Nephron progenitor cell (in vitro differentiated cells): ENCODE measurements at regions not wholly inside any gene's neighbourhood (a gene's known extent, or its start where the extent isn't known, plus 50 kb on each side); places are given as distances from the start of the nearest gene placed in this dataset.

Source experiments
- DNase-seq: peaks from one replicate; pipeline ENCODE4 v3.0.0; 2021
- H3K27ac Mint-ChIP-seq: 2 replicates; pipeline ENCODE4 v1.8.0; 2021; ENCODE audit warnings: mild to moderate bottlenecking, moderate library complexity, mixed read lengths
- H3K27me3 Mint-ChIP-seq: 2 replicates; pipeline ENCODE4 v1.8.0; 2021; ENCODE audit warnings: mild to moderate bottlenecking, low read depth, mixed read lengths; ENCODE audit not compliant: poor library complexity
- H3K36me3 Mint-ChIP-seq: 2 replicates; pipeline ENCODE4 v1.8.0; 2021; ENCODE audit warnings: low read depth, mixed read lengths
- H3K4me1 Mint-ChIP-seq: 2 replicates; pipeline ENCODE4 v1.8.0; 2021; ENCODE audit warnings: mixed read lengths
- H3K4me3 Mint-ChIP-seq: 2 replicates; pipeline ENCODE4 v1.8.0; 2021; ENCODE audit warnings: mild to moderate bottlenecking, moderate library complexity, mixed read lengths
- H3K9me3 Mint-ChIP-seq: 2 replicates; pipeline ENCODE4 v1.8.0; 2021; ENCODE audit warnings: mild to moderate bottlenecking, moderate library complexity, mixed read lengths
- TF ChIP-seq, protein P1 (sequence below): fragments of 200-600 bp; sonication (generic); IDR thresholded peaks from 2 replicates; pipeline ENCODE4 v1.5.0; 2021; ENCODE audit warnings: antibody characterized with exemption

DNA sequence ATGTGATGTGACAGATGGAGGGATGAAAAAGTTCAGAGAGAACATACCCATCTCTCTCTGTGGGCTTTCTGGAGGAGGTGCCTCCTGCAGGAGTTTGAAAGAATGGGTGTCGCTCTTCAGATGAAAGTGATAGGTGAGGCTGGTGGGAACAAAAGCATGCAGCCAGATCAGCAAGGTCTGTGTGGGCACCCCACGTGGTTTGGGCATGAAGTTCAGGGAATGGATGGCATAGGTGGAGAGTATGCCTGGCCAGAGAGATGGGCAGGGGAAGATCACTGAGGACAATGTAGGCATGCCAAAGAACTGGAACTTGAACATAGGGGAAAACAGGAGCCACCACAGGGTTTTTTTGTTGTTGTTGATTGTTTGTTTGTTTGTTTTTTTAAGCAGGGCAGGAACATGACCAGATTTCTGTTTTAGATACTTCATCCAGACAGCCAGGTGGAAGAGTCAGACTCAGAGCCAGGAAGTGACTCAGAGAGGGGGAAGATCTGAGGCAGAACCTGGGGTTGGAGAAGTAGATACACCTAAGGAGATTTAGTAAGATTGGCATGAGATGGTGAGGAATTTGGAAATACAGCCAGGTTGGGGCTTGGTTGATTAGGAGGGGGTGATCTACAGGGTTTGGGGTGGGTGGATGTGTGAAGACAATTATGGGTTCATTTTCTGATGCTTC lies 64.8 kb upstream of the CLSTN2 start:
- H3K9me3 Mint-ChIP-seq, result peaks cover 3% of the 10 kb centered on the region
- no peak overlapping the region for H3K27ac Mint-ChIP-seq
- TF ChIP-seq, protein P1, sequence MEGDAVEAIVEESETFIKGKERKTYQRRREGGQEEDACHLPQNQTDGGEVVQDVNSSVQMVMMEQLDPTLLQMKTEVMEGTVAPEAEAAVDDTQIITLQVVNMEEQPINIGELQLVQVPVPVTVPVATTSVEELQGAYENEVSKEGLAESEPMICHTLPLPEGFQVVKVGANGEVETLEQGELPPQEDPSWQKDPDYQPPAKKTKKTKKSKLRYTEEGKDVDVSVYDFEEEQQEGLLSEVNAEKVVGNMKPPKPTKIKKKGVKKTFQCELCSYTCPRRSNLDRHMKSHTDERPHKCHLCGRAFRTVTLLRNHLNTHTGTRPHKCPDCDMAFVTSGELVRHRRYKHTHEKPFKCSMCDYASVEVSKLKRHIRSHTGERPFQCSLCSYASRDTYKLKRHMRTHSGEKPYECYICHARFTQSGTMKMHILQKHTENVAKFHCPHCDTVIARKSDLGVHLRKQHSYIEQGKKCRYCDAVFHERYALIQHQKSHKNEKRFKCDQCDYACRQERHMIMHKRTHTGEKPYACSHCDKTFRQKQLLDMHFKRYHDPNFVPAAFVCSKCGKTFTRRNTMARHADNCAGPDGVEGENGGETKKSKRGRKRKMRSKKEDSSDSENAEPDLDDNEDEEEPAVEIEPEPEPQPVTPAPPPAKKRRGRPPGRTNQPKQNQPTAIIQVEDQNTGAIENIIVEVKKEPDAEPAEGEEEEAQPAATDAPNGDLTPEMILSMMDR, result no peak
- no peaks in the 10 kb centered on the region for H3K36me3 Mint-ChIP-seq
- no peak overlapping the region for H3K4me3 Mint-ChIP-seq
- DNase-seq, result no peak
- H3K4me1 Mint-ChIP-seq, result no peaks in the 10 kb centered on the region
- H3K27me3 Mint-ChIP-seq, result peaks cover 17% of the 10 kb centered on the region

DNA sequence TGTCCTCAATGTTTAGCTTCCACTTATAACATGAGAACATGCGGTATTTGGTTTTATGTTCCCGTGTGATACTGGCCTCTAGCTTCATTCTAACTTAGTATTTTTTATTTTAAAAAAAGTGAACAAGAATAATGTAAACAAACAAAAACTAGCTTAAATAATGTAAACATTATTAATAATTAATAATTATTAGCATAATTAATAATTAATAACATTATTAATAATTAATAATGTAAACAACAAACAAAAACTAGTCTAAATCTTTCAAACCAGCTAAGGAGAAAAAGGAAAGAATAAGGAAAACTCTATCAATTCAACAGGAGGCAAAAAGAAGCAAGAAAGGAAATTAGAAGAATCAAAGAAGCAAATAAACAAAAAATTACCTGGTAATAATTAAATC lies 66.2 kb upstream of the CLSTN2 start:
- no peaks in the 10 kb centered on the region for H3K4me1 Mint-ChIP-seq
- no peak overlapping the region for H3K4me3 Mint-ChIP-seq
- H3K9me3 Mint-ChIP-seq, result peaks cover 3% of the 10 kb centered on the region
- DNase-seq, result no peak
- no peak overlapping the region for H3K27ac Mint-ChIP-seq
- no peaks in the 10 kb centered on the region for H3K36me3 Mint-ChIP-seq
- TF ChIP-seq, protein P1, result no peak
- H3K27me3 Mint-ChIP-seq, result peaks cover 14% of the 10 kb centered on the region

DNA sequence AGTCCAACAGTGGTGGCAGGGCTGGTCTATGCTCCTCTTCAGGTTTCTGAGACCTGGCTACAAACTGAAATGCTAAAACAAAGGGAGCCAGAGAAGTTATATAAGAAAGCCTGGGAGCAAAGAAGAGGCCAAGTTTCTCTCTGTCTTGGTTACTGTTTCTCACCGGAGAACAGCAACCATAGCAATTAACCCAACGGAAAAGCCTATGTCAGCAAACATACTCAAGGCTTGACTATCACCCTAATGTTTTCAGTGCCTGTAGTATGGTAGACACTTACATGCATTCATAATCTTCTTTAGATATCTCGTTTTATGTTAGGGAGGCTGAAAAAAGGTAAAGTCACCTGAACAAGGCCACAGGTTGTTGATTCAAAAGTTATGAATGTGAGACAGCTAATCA lies 86.3 kb upstream of the CLSTN2 start:
- H3K27ac Mint-ChIP-seq, result no peak overlapping the region
- no peak for DNase-seq
- peaks cover 44% of the 10 kb centered on the region for H3K9me3 Mint-ChIP-seq
- H3K4me1 Mint-ChIP-seq, result peaks cover 4% of the 10 kb centered on the region
- H3K36me3 Mint-ChIP-seq, result no peaks in the 10 kb centered on the region
- TF ChIP-seq, protein P1, result no peak
- peaks cover 24% of the 10 kb centered on the region for H3K27me3 Mint-ChIP-seq
- no peak overlapping the region for H3K4me3 Mint-ChIP-seq

DNA sequence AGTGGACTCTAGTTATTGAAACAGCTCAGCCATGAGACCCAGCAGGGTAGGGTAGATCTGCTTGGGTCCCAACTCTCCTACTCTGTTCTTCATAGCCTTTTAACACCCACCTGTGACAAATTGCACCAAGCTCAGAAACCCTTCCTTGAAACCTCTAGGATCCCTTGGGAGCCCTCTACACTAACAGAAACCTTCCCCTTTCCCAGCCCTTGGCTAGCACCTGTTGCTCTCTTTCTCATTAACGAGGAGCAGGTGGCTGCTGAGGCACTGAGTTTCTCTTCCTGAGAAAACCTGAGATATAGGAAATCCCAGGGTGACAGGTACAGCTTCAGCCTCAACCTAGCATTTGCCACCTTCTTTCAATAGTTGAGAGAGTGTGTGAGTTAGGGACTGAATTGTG lies 88.3 kb upstream of the CLSTN2 start:
- Mint-ChIP-seq H3K27me3 (peaks cover 21% of the 10 kb centered on the region), H3K27ac (no peak overlapping the region), H3K9me3 (peaks cover 32% of the 10 kb centered on the region), H3K4me3 (no peak overlapping the region), H3K4me1 (peaks cover 4% of the 10 kb centered on the region), H3K36me3 (no peaks in the 10 kb centered on the region)
- TF ChIP-seq, protein P1, result no peak
- no peak for DNase-seq

DNA sequence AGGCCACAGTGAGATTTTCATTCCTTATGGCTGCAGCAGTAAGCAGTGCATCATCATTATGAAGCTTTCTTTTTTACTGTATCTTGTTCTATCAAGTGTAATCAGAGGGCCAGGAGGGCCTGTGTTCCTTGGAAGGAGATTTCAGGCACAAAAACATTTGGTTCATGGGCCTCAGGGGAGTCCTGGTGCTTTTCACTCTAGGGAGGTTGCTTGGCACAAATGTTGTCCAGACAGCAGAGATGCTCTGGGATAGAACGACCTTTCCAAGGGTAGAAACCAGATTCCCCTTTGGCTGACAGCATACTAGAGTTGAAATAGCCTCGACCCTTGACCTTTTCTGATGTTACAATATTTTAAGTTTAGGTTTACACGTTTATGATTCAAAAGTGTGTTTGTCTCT lies 95.3 kb upstream of the CLSTN2 start:
- H3K27ac Mint-ChIP-seq, result no peak overlapping the region
- H3K9me3 Mint-ChIP-seq, result peaks cover 7% of the 10 kb centered on the region
- no peaks in the 10 kb centered on the region for H3K4me1 Mint-ChIP-seq
- TF ChIP-seq, protein P1, result no peak
- no peak overlapping the region for H3K4me3 Mint-ChIP-seq
- no peaks in the 10 kb centered on the region for H3K36me3 Mint-ChIP-seq
- peaks cover 6% of the 10 kb centered on the region for H3K27me3 Mint-ChIP-seq
- no peak for DNase-seq

DNA sequence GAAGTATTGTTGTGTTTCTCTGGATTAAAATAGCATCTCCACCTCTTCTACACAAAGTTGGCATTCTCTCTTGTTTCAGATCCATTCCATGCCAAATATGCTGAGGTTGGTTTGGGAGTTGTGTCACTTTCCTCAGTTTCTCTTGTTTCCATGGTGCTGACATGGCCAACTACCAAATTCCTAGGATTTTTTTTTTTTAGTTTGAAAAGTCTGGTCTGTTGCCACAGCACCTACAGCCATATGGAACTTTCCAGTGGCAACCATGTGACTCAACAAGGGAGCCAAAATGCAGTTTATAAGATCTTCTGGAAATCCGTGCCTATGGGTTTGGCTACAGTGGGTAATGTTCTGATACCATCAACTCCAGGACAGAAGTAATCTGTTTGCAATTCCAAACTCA lies 96.0 kb upstream of the CLSTN2 start:
- Mint-ChIP-seq H3K36me3 (no peaks in the 10 kb centered on the region), H3K4me1 (no peaks in the 10 kb centered on the region)

More for the DNA sequence above, 96.0 kb upstream of the CLSTN2 start:
- H3K9me3 Mint-ChIP-seq, result peaks cover 7% of the 10 kb centered on the region
- H3K27me3 Mint-ChIP-seq, result peaks cover 6% of the 10 kb centered on the region
- DNase-seq, result no peak
- H3K27ac Mint-ChIP-seq, result no peak overlapping the region
- no peak overlapping the region for H3K4me3 Mint-ChIP-seq
- TF ChIP-seq, protein P1, result no peak
